Fibroblast of lung (primary cell): ENCODE measurements at regions not wholly inside any gene's neighbourhood (a gene's known extent, or its start where the extent isn't known, plus 50 kb on each side); places are given as distances from the start of the nearest gene placed in this dataset.

Experiments used
- DNase-seq, 2 donors: peaks; one replicate each; pipeline versions ENCODE4 v3.0.0 to v3.0.0-alpha.2; 2010; ENCODE audit warnings: low read depth in 2 of 2
- H2AFZ ChIP-seq: 2 replicates; pipeline ENCODE4 v1.5.1; 2012; ENCODE audit warnings: low read length, control low read depth, inconsistent platforms
- H3K27ac ChIP-seq: 2 replicates; pipeline ENCODE4 v1.5.1; 2011; ENCODE audit warnings: low read length, control low read depth; ENCODE audit not compliant: insufficient read depth
- H3K27me3 ChIP-seq: 2 replicates; pipeline ENCODE4 v1.5.1; 2011; ENCODE audit warnings: mild to moderate bottlenecking, low read length; ENCODE audit not compliant: control insufficient read depth, insufficient read depth
- H3K36me3 ChIP-seq: 2 replicates; pipeline ENCODE4 v1.5.1; 2011; ENCODE audit warnings: low read length; ENCODE audit not compliant: control insufficient read depth, insufficient read depth
- H3K4me1 ChIP-seq: 2 replicates; pipeline ENCODE4 v1.5.1; 2011; ENCODE audit warnings: low read length; ENCODE audit not compliant: control insufficient read depth, insufficient read depth; ENCODE audit errors: extremely low read depth
- H3K4me2 ChIP-seq: 2 replicates; pipeline ENCODE4 v1.5.1; 2011; ENCODE audit warnings: low read length, control low read depth; ENCODE audit not compliant: insufficient read depth; ENCODE audit errors: extremely low read depth
- H3K4me3 ChIP-seq, 4 experiments: fragments of 200-600 bp in 1 of 4; sonication (generic) in 1 of 4; replicated peaks in 1 of 4; 2 replicates each; pipeline ENCODE4 v1.5.1; 2011 to 2016; ENCODE audit warnings: low read length in 4 of 4, low read depth in 3 of 4, mild to moderate bottlenecking in 3 of 4, control low read depth in 2 of 4, inconsistent platforms in 1 of 4, mixed read lengths in 1 of 4; ENCODE audit not compliant: insufficient read depth in 1 of 4; ENCODE audit errors: control extremely low read depth in 1 of 4
- H3K79me2 ChIP-seq: 2 replicates; pipeline ENCODE4 v1.5.1; 2012; ENCODE audit warnings: mild to moderate bottlenecking, low read length, inconsistent platforms; ENCODE audit not compliant: control insufficient read depth, insufficient read depth
- H3K9ac ChIP-seq: 2 replicates; pipeline ENCODE4 v1.5.1; 2011; ENCODE audit warnings: mild to moderate bottlenecking, low read length, control low read depth; ENCODE audit not compliant: insufficient read depth
- H3K9me3 ChIP-seq: 2 replicates; pipeline ENCODE4 v1.5.1; 2012; ENCODE audit warnings: low read depth, low read length; ENCODE audit not compliant: control insufficient read depth, insufficient read depth
- H4K20me1 ChIP-seq: 2 replicates; pipeline ENCODE4 v1.5.1; 2011; ENCODE audit warnings: low read length; ENCODE audit not compliant: control insufficient read depth, insufficient read depth; ENCODE audit errors: extremely low read depth
- CTCF ChIP-seq, 2 donors: IDR thresholded peaks in 1 of 2; conservative IDR thresholded peaks in 1 of 2; 1 replicate in 1 of 2; 2 replicates in 1 of 2; pipeline ENCODE4 v1.5.1; 2011 to 2012; ENCODE audit warnings: low read length in 2 of 2, control low read depth in 1 of 2, inconsistent platforms in 1 of 2, low read depth in 1 of 2, mild to moderate bottlenecking in 1 of 2
- EZH2 ChIP-seq: IDR thresholded peaks from 2 replicates; pipeline ENCODE4 v1.5.1; 2012; ENCODE audit warnings: low read length, control low read depth, mild to moderate bottlenecking; ENCODE audit errors: missing control alignments

DNA sequence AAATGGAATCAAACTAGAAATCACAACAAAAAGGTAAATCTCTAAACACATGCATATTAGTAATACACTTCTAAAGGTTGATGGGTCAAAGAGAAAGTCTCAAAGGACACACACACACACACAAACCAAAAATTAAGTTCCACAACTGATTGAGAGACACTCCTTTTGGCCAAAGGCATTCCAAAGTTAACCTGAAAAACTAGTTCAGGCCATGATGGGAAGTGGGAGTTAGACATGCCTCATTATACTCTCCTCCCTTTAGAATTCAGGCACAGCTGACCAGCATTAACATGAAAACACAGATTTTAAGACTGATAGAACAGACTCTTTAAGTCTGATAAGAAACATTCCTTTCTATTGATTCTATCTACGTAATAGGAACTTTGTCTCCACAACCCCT is 332.4 kb upstream of the IGFBP3 start:
- Histone ChIP-seq H3K79me2 (no peaks in the 10 kb centered on the region), H3K9ac (no peak overlapping the region), H3K9me3 (no peaks in the 10 kb centered on the region), H3K4me1 (peaks cover 2% of the 10 kb centered on the region), H3K36me3 (no peaks in the 10 kb centered on the region), H2AFZ (no peak overlapping the region), H3K4me2 (no peak overlapping the region), H4K20me1 (no peaks in the 10 kb centered on the region), H3K27me3 (no peaks in the 10 kb centered on the region), H3K4me3 (no peak overlapping the region), H3K27ac (no peak overlapping the region)
- peak in 1 of 2 donors; percentile 47 for DNase-seq
- no peak for TF ChIP-seq EZH2
- no peak for TF ChIP-seq CTCF (conservative IDR thresholded peaks at IDR 0.05 in 1 of 2, IDR thresholded peaks at IDR 0.05 in 1 of 2; ENCODE audit: low read depth in 1 of 2, low read length in 2 of 2)

GRCh38 chr7:46247664-46248063 is 326.6 kb upstream of the IGFBP3 start:
- H3K27me3 ChIP-seq: no peaks in the 10 kb centered on the region
- no peak overlapping the region for H3K9ac ChIP-seq
- H3K4me1 ChIP-seq: no peaks in the 10 kb centered on the region
- DNase-seq: no peak
- no peak for TF ChIP-seq EZH2
- TF ChIP-seq CTCF (conservative IDR thresholded peaks at IDR 0.05 in 1 of 2, IDR thresholded peaks at IDR 0.05 in 1 of 2; ENCODE audit: low read depth in 1 of 2, low read length in 2 of 2): no peak
- H3K9me3 ChIP-seq: no peaks in the 10 kb centered on the region
- H3K36me3 ChIP-seq: no peaks in the 10 kb centered on the region
- no peaks in the 10 kb centered on the region for H3K79me2 ChIP-seq
- H3K4me3 ChIP-seq: no peak overlapping the region
- no peak overlapping the region for H3K27ac ChIP-seq
- no peak overlapping the region for H2AFZ ChIP-seq
- H4K20me1 ChIP-seq: no peaks in the 10 kb centered on the region
- H3K4me2 ChIP-seq: no peak overlapping the region

DNA sequence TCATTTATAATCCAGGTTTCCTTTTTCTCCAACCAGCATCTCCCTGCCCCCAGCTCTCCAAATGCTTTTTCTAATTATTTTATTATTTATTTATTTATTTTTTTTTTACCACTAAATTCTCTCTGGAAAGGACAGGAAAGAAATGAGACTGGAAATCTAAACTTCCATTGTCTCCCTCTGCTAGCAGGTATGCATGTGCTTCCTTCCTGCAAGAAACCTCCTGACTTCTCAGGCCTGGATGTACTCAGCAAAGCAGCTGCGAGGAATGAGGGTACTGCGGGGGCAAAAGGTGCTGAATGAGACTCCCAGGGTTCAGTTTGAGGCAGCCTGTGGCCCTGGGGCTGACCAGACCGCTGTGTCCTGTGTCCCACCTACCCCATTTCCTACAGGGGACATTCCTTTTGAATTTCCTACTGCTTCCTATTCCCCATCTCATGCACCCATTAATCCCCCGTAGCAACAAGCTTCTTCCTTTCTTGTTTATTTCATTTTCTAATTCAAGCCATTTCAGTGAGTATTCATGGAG is 324.6 kb upstream of the IGFBP3 start:
- Histone ChIP-seq H4K20me1 (no peaks in the 10 kb centered on the region), H3K27ac (no peak overlapping the region), H2AFZ (no peak overlapping the region), H3K9ac (no peak overlapping the region), H3K4me1 (no peaks in the 10 kb centered on the region), H3K4me3 (no peak overlapping the region), H3K36me3 (no peaks in the 10 kb centered on the region), H3K27me3 (no peaks in the 10 kb centered on the region), H3K9me3 (no peaks in the 10 kb centered on the region), H3K79me2 (no peaks in the 10 kb centered on the region), H3K4me2 (no peak overlapping the region)
- no peak for DNase-seq
- TF ChIP-seq CTCF (conservative IDR thresholded peaks at IDR 0.05 in 1 of 2, IDR thresholded peaks at IDR 0.05 in 1 of 2; ENCODE audit: low read depth in 1 of 2, low read length in 2 of 2): no peak
- TF ChIP-seq EZH2: no peak
